NOMO-1 (cell line): ENCODE measurements at regions not wholly inside any gene's neighbourhood (a gene's known extent, or its start where the extent isn't known, plus 50 kb on each side); places are given as distances from the start of the nearest gene placed in this dataset.
"Not testable (repeated sequence)": the region's sequence is repeated elsewhere in the genome, so short reads cannot be mapped to it uniquely, and the experiment has no call there.

Experiments used
- DNase-seq, 2 experiments: peaks; one replicate each; lab custom pipeline; 2025; ENCODE audit not compliant: unreplicated experiment in 2 of 2; lab: John Stamatoyannopoulos, UW

GRCh38 chr2:145939949-145940348 is 1420.0 kb upstream of the ZEB2 start:
- DNase-seq: no peak

DNA sequence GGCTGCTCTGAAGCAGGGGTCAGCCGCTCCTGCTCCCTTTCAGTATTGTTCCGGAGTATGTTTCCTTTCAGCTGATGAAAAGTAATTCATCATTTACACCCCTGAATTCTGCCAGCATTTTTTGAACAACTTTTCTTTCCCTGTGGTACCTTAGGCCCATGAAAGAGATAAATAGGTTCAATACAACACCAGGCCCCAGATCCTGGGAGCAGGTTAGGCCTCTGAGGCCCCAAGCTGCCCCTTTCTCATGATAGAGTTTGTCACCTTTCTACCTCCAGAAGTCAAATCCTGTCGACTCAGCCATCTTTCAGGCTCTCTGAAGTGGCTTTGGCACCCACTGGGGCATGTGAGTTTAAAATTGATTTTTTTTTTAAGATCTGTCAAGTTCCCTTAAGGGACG is 1415.1 kb upstream of the ZEB2 start:
- no peak for DNase-seq

- DNase-seq: no peak
These were observed 1412.0 kb upstream of the ZEB2 start for GRCh38 chr2:145931781-145932395.

DNA sequence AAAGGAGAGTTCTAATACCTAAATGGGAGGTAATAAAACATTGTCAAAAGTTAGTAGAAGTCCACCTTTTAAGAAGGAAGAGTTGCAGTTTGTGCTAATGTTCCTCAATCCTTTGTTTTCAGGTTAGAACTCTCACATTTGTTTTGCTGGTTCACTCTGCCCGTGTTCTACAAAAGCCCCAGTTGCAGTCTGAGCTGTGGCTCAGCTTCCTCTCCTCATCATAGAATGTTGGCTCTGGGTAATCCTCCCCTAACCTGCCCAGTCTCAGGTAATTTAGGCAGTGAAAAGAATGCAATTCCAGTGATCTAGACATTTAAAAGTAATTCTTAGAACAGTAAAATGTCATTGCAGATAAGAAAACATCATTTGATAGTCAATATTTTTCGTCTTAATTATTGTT is 1410.4 kb upstream of the ZEB2 start:
- no peak for DNase-seq

DNA sequence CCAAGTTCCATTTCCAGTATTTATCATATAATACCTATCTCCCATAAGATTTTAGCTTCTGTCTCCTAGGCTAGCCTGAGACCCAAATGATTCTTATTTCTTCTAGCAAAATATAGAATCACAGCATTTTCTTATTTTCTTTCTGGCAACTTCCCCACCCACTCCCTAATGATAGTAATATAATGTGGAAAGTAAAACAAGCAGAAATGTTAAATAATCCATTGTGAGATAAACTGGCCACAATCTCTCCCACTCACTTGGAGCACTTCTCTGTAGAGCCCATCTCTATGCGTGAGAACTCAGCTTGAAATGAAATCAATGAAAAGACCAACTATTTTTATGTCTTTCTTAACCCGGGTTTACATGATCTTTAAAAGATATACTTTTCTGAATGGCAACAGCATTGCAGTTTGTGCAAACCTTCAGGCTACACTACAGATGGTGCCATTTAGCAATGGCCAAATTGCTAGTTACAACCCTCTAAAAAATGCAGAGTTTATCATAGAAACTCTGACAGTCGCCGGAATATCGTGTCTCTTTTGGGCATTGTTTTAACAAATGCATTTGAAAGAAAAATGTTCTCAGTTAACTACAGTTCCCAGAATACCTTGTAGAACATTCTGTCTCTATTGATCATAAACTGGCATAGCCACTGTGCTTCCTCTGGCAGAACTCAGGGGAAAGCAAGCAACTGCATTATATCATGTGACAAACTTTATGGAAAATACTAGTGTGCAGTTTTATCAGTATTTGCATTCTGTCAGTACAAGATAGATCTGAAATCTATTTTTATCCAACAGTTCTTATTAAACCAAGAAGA is 1407.4 kb upstream of the ZEB2 start:
- no peak for DNase-seq

DNA sequence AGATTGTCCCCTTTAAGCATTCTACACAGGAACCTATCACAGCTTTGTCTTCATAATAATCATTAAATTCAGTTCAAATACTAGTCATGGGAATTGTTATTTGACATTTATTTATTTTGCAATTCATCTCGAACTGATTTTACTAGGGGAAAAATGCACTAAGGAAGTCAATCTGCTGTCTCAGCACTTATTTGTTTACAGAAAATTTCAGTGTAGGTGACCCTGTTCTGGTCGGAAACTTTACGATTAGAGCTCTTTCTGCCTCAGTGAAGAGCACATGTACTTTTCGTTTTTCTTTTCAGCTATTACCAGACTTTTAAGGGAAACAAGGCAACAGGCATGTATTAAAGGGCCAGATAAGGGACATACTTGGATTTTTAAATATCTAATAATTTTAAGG is 1405.7 kb upstream of the ZEB2 start:
- DNase-seq: no peak

DNA sequence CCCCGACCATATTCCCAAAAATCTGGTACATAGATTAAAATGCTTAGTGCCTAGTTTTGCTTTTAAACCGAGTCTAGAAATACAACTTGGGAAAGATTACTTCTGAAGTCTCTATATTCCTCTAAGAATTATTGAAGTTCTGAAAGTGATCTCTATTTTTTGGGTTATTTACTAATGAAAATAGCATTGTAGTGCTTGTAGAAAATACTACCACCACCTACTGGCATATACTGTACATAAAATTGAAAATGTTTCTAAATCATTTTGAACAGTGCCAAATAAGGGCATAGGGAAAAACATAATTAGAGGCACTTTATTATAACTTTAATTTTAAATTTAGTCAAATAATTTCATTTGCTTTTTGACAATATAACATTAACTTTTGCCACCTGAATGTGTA is 1399.6 kb upstream of the ZEB2 start:
- no peak for DNase-seq

- no peak for DNase-seq
These were observed 1399.0 kb upstream of the ZEB2 start for GRCh38 chr2:145918951-145919350.

GRCh38 chr2:145916799-145917198 is 1396.9 kb upstream of the ZEB2 start:
- no peak for DNase-seq

DNA sequence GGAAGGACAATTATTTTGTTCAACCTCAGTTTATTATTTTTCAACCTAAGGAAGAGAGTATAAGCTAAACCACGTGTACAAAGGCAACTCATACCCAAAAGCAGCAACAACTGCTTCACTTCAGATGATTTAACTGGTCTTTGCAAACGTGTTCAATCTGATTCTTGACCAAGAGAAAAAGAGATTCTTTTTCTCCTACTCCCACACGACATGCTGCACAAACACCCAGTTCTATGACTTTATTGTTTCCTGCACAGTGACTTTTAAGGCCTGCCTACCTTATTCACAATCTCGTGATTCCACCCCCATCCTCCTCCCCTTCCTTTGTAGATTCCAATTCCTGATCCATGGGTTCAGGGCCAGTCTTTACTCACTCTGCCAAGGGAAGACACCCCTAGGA is 1394.8 kb upstream of the ZEB2 start:
- no peak for DNase-seq

- DNase-seq: peak in 1 of 2 experiments; percentile 15
These were observed 1390.5 kb upstream of the ZEB2 start for GRCh38 chr2:145910416-145910815.

DNA sequence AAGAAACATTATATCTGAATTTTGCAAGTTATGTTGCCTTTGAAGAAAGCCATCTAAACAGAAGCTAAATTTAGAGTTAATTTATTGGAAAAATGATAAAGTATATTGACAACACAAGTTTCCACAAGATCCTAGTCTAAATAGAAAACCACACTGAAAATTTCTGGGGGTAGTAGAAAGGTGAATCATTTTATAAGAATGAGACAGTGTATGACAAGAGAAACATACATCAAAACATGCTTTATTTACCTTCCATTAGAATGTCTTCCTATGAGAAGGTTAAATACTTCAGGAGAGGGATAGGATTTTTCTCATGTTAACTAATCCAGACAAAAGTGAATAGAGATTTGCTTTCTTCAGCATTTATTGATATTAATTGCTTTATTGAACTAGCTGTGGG is 1389.8 kb upstream of the ZEB2 start:
- no peak for DNase-seq

DNA sequence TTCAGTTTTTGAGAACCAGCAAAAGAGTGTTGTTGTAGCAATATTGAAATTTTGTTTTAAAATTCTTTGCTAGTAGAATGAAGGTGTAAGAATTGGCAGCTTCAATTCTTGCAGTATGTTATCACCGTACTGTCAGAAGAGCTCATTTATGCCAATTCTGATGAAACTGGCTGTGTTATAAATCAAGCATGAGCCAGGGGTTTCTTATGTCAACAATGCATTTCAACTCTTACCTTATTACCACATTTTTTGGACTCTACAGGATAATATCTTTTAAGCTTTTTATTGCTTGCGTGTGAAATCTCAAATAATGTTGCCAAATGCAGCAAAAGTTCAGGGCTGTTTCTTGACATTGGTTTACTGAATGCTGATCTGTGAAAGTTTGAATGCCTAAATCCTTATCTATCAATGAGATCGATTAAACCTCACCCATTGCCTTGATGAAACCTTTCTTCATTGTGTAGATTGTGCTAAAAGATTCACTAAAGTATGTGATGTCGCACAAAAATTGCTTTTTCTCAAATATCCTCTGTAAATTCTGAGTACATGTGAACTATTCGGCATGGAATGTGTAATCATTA is 1389.3 kb upstream of the ZEB2 start:
- DNase-seq: no peak

GRCh38 chr2:145906354-145906753 is 1386.4 kb upstream of the ZEB2 start:
- DNase-seq: no peak

DNA sequence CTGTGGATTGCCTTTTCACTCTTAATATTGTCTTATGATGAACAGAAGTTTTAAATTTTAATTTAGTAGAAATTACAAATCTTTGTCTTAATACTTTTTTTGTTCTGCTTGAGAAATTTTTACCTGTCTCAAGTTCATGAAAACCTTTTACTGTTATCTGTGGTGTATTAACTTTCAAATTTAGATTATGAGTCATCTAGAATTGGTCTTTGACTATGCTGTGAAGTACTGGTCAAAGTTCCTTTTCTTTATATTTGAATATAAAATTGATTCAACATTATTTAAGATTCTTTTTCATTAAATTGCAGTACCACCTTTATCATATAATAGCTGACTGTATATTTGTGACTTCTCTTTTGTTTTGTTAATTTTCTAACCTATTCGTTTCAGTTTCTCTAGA is 1385.5 kb upstream of the ZEB2 start:
- DNase-seq: no peak

DNA sequence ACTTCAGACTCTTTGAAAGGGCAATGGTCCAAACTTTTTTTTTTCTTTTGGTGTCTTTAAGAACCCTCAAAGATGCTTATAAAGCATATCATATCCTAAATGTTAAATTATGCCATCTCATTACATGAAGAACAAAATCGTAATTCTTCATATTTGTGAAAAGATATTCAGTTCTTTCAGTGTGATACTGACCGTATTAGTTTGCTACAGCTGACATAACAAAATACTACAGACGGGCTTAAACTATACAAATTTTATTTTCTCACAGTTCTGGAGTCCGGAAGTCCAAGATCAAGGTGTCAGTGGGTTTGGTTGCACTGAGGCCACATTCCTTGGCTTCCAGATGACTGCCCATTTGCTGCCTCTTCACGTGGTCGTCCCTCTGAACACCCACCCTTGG is 1377.2 kb upstream of the ZEB2 start:
- no peak for DNase-seq

DNA sequence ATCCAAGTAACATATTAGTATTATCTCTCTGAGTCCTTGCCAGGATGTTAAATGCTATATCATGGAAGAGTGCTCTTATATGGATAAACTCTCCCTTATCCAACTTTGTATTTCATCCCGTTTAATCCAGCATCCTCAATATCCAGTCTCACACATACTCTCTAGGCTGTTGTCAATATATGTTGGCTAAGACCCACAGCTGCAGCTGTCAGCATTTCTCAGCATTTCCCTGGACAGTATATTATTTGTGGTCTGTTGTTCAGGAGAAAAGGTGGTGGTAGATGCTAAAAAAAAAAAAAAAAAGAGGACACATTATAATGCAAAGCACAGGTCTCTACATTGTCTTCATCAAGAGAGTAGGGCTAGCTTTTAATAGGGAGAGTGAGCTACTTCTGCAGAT is 1368.0 kb upstream of the ZEB2 start:
- DNase-seq: no peak

GRCh38 chr2:145880997-145881396 is 1361.1 kb upstream of the ZEB2 start:
- DNase-seq: not testable (repeated sequence)

DNA sequence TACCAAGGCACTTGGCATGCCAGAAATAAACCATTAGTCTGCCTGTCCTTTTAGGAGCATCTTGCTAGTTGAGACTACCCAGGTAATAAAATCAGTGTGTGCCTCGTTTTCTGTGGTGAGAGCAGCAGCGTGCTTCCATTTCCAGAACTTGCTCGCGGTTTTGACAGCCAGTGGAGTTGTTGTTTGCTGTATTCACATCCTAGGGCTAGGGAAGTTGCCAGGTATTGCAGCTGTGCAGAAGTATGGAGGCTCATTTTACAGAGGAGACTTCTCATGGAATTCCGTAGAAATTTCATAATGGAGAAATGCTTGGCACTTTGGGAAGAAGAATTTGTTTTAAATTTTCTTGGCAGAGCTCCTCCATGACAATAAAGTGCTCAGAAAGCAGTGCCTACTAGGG is 1355.1 kb upstream of the ZEB2 start:
- DNase-seq: no peak

DNA sequence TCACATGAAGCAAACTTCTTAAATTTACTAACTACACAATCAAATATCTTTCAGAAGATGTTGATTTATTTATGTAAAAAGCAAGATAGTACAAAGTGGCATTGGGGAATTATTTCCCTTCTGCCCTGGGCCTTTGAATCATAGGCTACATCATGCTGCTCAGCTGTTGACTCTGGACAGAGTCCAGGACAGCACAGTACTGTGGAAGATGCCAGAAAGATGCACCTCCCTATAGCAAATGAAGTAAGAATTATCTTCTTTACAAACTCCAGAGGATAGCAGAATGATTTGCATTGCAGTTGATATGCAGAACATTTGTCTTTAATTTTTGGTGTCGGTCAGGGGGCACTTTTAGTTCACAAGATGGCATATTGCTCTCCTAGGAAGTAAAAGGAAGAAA is 1354.5 kb upstream of the ZEB2 start:
- DNase-seq: no peak

- no peak for DNase-seq
These were observed 1344.6 kb upstream of the ZEB2 start for GRCh38 chr2:145864501-145864900.

DNA sequence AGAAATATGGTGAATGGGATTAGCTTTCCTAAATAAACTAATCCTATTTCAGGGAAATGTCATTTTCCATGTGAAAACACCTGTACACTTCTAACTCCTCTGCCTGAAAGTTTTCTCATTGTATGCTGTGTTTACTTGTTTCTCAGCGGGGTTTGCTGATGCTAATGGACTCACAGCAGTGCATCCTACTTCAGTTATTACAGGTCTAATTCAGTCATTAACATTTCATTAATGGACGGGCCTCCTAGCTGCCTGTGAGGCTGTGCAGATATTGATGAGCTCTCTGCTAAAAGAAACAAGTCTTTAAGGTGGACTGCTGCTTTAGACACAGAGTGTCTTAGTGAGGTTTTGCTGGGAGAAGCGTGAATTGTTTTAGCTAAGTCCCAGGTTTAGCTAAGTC is 1342.0 kb upstream of the ZEB2 start:
- DNase-seq: no peak
